SK-N-SH (cell line): ENCODE measurements at regions not wholly inside any gene's neighbourhood (a gene's known extent, or its start where the extent isn't known, plus 50 kb on each side); places are given as distances from the start of the nearest gene placed in this dataset.
"Not testable (repeated sequence)": the region's sequence is repeated elsewhere in the genome, so short reads cannot be mapped to it uniquely, and the experiment has no call there.

ENCODE experiments used
- CTCF ChIA-PET: fragments of 300-600, 350-600 bp; formaldehyde crosslinking; extraction: SDS; loops from one replicate; lab custom pipeline; 2021; lab: Yijun Ruan, JAX
- POLR2A ChIA-PET: fragments of 350-600 bp; sonication (Branson Sonifier 250); formaldehyde crosslinking; extraction: SDS; loops from one replicate; lab custom pipeline; 2020; ENCODE audit warnings: antibody characterized with exemption, inconsistent platforms; lab: Yijun Ruan, JAX
- DNase-seq: peaks from one replicate; pipeline ENCODE4 v3.0.0; 2012
- H2AFZ ChIP-seq: fragments of 200-600 bp; sonication (generic); 2 replicates; pipeline ENCODE4 v1.8.1; 2016; ENCODE audit warnings: antibody characterized with exemption, mild to moderate bottlenecking, low read depth
- H3F3A ChIP-seq: fragments of 200-600 bp; sonication (generic); replicated peaks from 2 replicates; pipeline ENCODE3; 2016; ENCODE audit warnings: antibody characterized with exemption, mild to moderate bottlenecking; ENCODE audit not compliant: insufficient read depth
- H3K27ac ChIP-seq, 2 experiments: fragments of 200-500 bp in 1 of 2; fragments of 200-600 bp in 1 of 2; sonication (Bioruptor generic) in 1 of 2; sonication (generic), shearing (Covaris generic) in 1 of 2; 2 replicates each; pipeline versions ENCODE4 v1.5.1 to v1.6.1; 2014 to 2016; ENCODE audit warnings: low read depth in 2 of 2, inconsistent platforms in 1 of 2, low read length in 1 of 2, mild to moderate bottlenecking in 1 of 2, mixed read lengths in 1 of 2
- H3K27me3 ChIP-seq: fragments of 200-600 bp; sonication (generic), shearing (Covaris generic); 2 replicates; pipeline ENCODE4 v1.6.1; 2016; ENCODE audit warnings: mixed run types; ENCODE audit not compliant: insufficient read depth
- H3K36me3 ChIP-seq, 2 experiments: fragments of 200-500 bp in 1 of 2; fragments of 200-600 bp in 1 of 2; sonication (Bioruptor generic) in 1 of 2; sonication (generic) in 1 of 2; replicated peaks in 1 of 2; 2 replicates each; pipeline versions ENCODE3 to v1.5.1; 2014 to 2016; ENCODE audit warnings: low read length in 1 of 2, mild to moderate bottlenecking in 1 of 2; ENCODE audit not compliant: insufficient read depth in 2 of 2, control insufficient read depth in 1 of 2
- H3K4me1 ChIP-seq, 2 experiments: fragments of 200-500 bp in 1 of 2; fragments of 200-600 bp in 1 of 2; sonication (Bioruptor generic) in 1 of 2; sonication (generic), shearing (Covaris generic) in 1 of 2; 2 replicates each; pipeline versions ENCODE4 v1.5.1 to v1.6.1; 2014 to 2016; ENCODE audit warnings: low read depth in 1 of 2, low read length in 1 of 2, mixed run types in 1 of 2; ENCODE audit not compliant: insufficient read depth in 2 of 2, control insufficient read depth in 1 of 2
- H3K4me2 ChIP-seq: fragments of 200-600 bp; sonication (generic), shearing (Covaris generic); 2 replicates; pipeline ENCODE4 v1.6.1; 2017; ENCODE audit warnings: mixed run types
- H3K4me3 ChIP-seq, 2 experiments: fragments of 200-500 bp in 1 of 2; fragments of 200-600 bp in 1 of 2; sonication (Bioruptor generic) in 1 of 2; sonication (generic), shearing (Covaris generic) in 1 of 2; 2 replicates each; pipeline versions ENCODE4 v1.5.1 to v1.8.1; 2014 to 2016; ENCODE audit warnings: low read depth in 2 of 2, inconsistent platforms in 1 of 2, low read length in 1 of 2, mild to moderate bottlenecking in 1 of 2, mixed read lengths in 1 of 2, moderate library complexity in 1 of 2
- H3K79me2 ChIP-seq: fragments of 200-600 bp; sonication (generic); 2 replicates; pipeline ENCODE4 v1.8.1; 2017; ENCODE audit warnings: mild to moderate bottlenecking; ENCODE audit not compliant: insufficient read depth
- H3K9ac ChIP-seq: fragments of 200-600 bp; sonication (generic); 2 replicates; pipeline ENCODE4 v1.6.1; 2017; ENCODE audit warnings: mixed run types
- H3K9me2 ChIP-seq: fragments of 200-600 bp; sonication (generic); 2 replicates; pipeline ENCODE4 v1.6.1; 2017; ENCODE audit warnings: mixed run types
- H3K9me3 ChIP-seq: fragments of 200-600 bp; sonication (generic); 2 replicates; pipeline ENCODE4 v1.6.1; 2017; ENCODE audit warnings: mixed run types, mild to moderate bottlenecking, moderate library complexity
- H4K20me1 ChIP-seq: fragments of 200-600 bp; sonication (generic); 2 replicates; pipeline ENCODE4 v1.6.1; 2017; ENCODE audit warnings: mild to moderate bottlenecking, mixed run types; ENCODE audit not compliant: insufficient read depth
- CTCF ChIP-seq: fragments of 200-600 bp; sonication (generic); IDR thresholded peaks from 2 replicates; pipeline ENCODE4 v1.6.1; 2017; ENCODE audit warnings: antibody characterized with exemption, mild to moderate bottlenecking, moderate library complexity
- ELF1 ChIP-seq: IDR thresholded peaks from 2 replicates; pipeline ENCODE4 v1.4.0; 2012
- EP300 ChIP-seq, 2 experiments: IDR thresholded peaks; 2 replicates each; pipeline versions ENCODE4 v1.4.0 to v1.6.1; 2012; ENCODE audit warnings: borderline replicate concordance in 1 of 2, low read depth in 1 of 2, low read length in 1 of 2
- EZH2phosphoT487 ChIP-seq: fragments of 200-600 bp; sonication (generic); IDR thresholded peaks from 2 replicates; pipeline ENCODE4 v1.6.1; 2017; ENCODE audit warnings: low read depth, mixed run types, mild to moderate bottlenecking, antibody characterized with exemption, moderate library complexity, borderline replicate concordance
- FOSL2 ChIP-seq: IDR thresholded peaks from 2 replicates; pipeline ENCODE4 v1.4.0; 2012; ENCODE audit warnings: low read depth, mild to moderate bottlenecking, moderate library complexity, borderline replicate concordance
- FOXJ3 ChIP-seq: sonication (generic); formaldehyde crosslinking; IDR thresholded peaks from 2 replicates; pipeline ENCODE4 v1.5.1; 2020; ENCODE audit warnings: mild to moderate bottlenecking, missing genetic modification reagents
- JUND ChIP-seq: IDR thresholded peaks from 2 replicates; pipeline ENCODE4 v1.4.0; 2012
- NFIC ChIP-seq: IDR thresholded peaks from 2 replicates; pipeline ENCODE4 v1.4.0; 2012; ENCODE audit warnings: borderline replicate concordance
- PBX3 ChIP-seq: IDR thresholded peaks from 2 replicates; pipeline ENCODE4; 2012
- RCOR1 ChIP-seq: fragments of 150-350 bp; IDR thresholded peaks from 2 replicates; pipeline ENCODE4 v1.6.1; 2017; ENCODE audit warnings: antibody characterized with exemption, low read length
- REST ChIP-seq: IDR thresholded peaks from 2 replicates; pipeline ENCODE4 v1.6.1; 2012; ENCODE audit warnings: mild to moderate bottlenecking, low read depth, low read length, moderate library complexity
- RXRA ChIP-seq: IDR thresholded peaks from 2 replicates; pipeline ENCODE4 v1.4.0; 2012; ENCODE audit warnings: low read depth, mild to moderate bottlenecking, borderline replicate concordance
- SIN3A ChIP-seq: IDR thresholded peaks from 2 replicates; pipeline ENCODE4 v1.6.1; 2012; ENCODE audit warnings: low read depth, mild to moderate bottlenecking, low read length, moderate library complexity, borderline replicate concordance
- TCF12 ChIP-seq: IDR thresholded peaks from 2 replicates; pipeline ENCODE4 v1.4.0; 2012
- TEAD4 ChIP-seq: IDR thresholded peaks from 2 replicates; pipeline ENCODE4 v1.4.0; 2012; ENCODE audit warnings: mild to moderate bottlenecking, borderline replicate concordance; ENCODE audit not compliant: insufficient read depth
- USF1 ChIP-seq: IDR thresholded peaks from 2 replicates; pipeline ENCODE4 v1.4.0; 2012; ENCODE audit warnings: low read depth, borderline replicate concordance
- YY1 ChIP-seq: IDR thresholded peaks from 2 replicates; pipeline ENCODE4 v1.4.0; 2012; ENCODE audit warnings: low read depth, mild to moderate bottlenecking
- ZBTB33 ChIP-seq: IDR thresholded peaks from 2 replicates; pipeline ENCODE4 v1.4.0; 2012; ENCODE audit warnings: low read depth, borderline replicate concordance
- WGBS: methylation state at CpG from one replicate; pipeline ENCODE4 v1.1.6; 2017; ENCODE audit warnings: low lambda C conversion rate; 5-methylcytosine and 5-hydroxymethylcytosine counted together

GRCh38 chr5:163583491-163584153, 78.2 kb downstream of the MAT2B start:
- H3K36me3 ChIP-seq, H3K27ac ChIP-seq, H3K4me3 ChIP-seq, POLR2A ChIA-PET, DNase-seq, H3K9ac ChIP-seq, H3K4me2 ChIP-seq, H3F3A ChIP-seq, H3K9me2 ChIP-seq, H2AFZ ChIP-seq, H3K79me2 ChIP-seq, H3K27me3 ChIP-seq, H3K9me3 ChIP-seq, H3K4me1 ChIP-seq, CTCF ChIA-PET, H4K20me1 ChIP-seq: not testable (repeated sequence)
- WGBS: 81% methylated on average over 11 of the region's 50 CpGs

- ChIA-PET POLR2A (no interaction called here), CTCF (no interaction called here)
- Histone ChIP-seq H3K9ac (peak overlapping the region; percentile 36; the same call in 1 of the 2 replicates), H4K20me1 (no peaks in the 10 kb centered on the region), H3F3A (peaks cover 5% of the 10 kb centered on the region), H3K79me2 (no peaks in the 10 kb centered on the region), H3K4me2 (peak overlapping the region; percentile 24; the same call in 1 of the 2 replicates), H2AFZ (peak overlapping the region; percentile 30; the same call in 1 of the 2 replicates), H3K27me3 (no peaks in the 10 kb centered on the region), H3K4me3 (no peak overlapping the region), H3K36me3 (no peaks in the 10 kb centered on the region), H3K9me2 (no peaks in the 10 kb centered on the region), H3K9me3 (no peaks in the 10 kb centered on the region), H3K27ac (peak overlapping the region in 1 of 2 experiments; percentile 49; a peak in 1 of 4 replicates), H3K4me1 (0 out of 4 replicates have a peak, but pooled peaks cover 0 to 9% of the 10 kb centered on the region in 2 experiments)
- TF ChIP-seq EP300 (IDR thresholded peaks at IDR 0.05; ENCODE audit: borderline replicate concordance in 1 of 2, low read depth in 1 of 2, low read length in 1 of 2): peak in 1 of 2 experiments; percentile 25; a peak in 1 of 4 replicates
- no peak for TF ChIP-seq RCOR1
- TF ChIP-seq CTCF: no peak
- TF ChIP-seq ZBTB33: no peak
- TF ChIP-seq YY1: no peak
- TF ChIP-seq NFIC: no peak
- TF ChIP-seq REST: no peak
- TF ChIP-seq EZH2phosphoT487: no peak
- TF ChIP-seq FOXJ3: no peak
- no peak for TF ChIP-seq TEAD4
- no peak for TF ChIP-seq SIN3A
- TF ChIP-seq USF1: no peak
- TF ChIP-seq FOSL2: 0 out of 2 replicates have a peak, but pooled peaks have one; percentile 33
- TF ChIP-seq RXRA: no peak
- TF ChIP-seq JUND: peak; percentile 25; the same call in 1 of the 2 replicates
- no peak for TF ChIP-seq ELF1
- 0 out of 2 replicates have a peak, but pooled peaks have one; percentile 19 for TF ChIP-seq TCF12
- no peak for TF ChIP-seq PBX3
- DNase-seq: no peak
- 25% methylated on average over 1 of the region's 1 CpG for WGBS
These were observed 79.8 kb downstream of the MAT2B start for GRCh38 chr5:163585206-163585605.
